ENCODE measurements at regions not wholly inside any gene's neighbourhood (a gene's known extent, or its start where the extent isn't known, plus 50 kb on each side); places are given as distances from the start of the nearest gene placed in this dataset.

DNA sequence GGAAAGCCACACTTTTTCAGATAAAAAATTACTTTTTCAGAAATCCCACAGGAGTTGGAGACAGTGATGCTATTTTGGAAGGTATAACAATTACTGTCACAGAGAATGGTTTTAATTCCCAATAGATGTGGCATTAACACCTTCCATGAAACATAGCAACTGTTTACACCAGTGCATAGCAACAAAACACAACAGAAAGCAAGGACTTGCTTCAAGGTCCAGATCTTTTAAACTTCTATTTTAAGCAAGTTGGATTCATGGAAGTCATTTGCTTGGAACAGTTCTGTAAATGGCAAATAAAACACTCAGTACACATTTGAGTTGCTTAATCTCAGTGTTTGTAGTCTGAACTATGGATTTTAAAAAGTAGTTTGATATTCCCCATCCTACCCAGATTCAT lies 385.9 kb upstream of the SPRY2 start:
- Histone ChIP-seq H3K9ac (ENCODE audit: low read depth, low read length) (no peak overlapping the region), H4K20me1 (ENCODE audit: insufficient read depth, low read length) (no peaks in the 10 kb centered on the region), H3K36me3 (ENCODE audit: control insufficient read depth, insufficient read depth, low read length) (no peaks in the 10 kb centered on the region), H2AFZ (replicated peaks; ENCODE audit: low read length, poor library complexity) (no peak overlapping the region), H4K91ac (ENCODE audit: insufficient read depth, low read depth, low read length) (no peak overlapping the region), H2BK120ac (ENCODE audit: low read depth, low read length) (no peak overlapping the region), H3K23ac (ENCODE audit: low read depth, low read length) (no peak overlapping the region), H3K4me3 (ENCODE audit: insufficient read depth, low read depth, low read length) (no peak overlapping the region), H3K79me1 (ENCODE audit: low read depth in 1 of 2, low read length in 2 of 2) (no peaks in the 10 kb centered on the region), H3K18ac (ENCODE audit: low read depth, low read length) (no peak overlapping the region), H3K4me2 (ENCODE audit: low read depth, low read length) (no peak overlapping the region), H2BK15ac (ENCODE audit: low read depth, low read length) (no peak overlapping the region), H2AK9ac (replicated peaks; ENCODE audit: low read depth, low read length, poor library complexity) (no peak overlapping the region), H2BK5ac (ENCODE audit: low read depth, low read length, poor library complexity, severe bottlenecking) (no peak overlapping the region), H3K9me3 (ENCODE audit: control insufficient read depth, insufficient read depth, low read length) (peaks cover 11% of the 10 kb centered on the region), H4K5ac (ENCODE audit: low read depth, low read length) (no peak overlapping the region), H2AK5ac (ENCODE audit: low read depth, low read length) (no peak overlapping the region), H3K27ac (ENCODE audit: insufficient read depth, low read length) (no peak overlapping the region), H4K8ac (ENCODE audit: low read depth in 2 of 2, low read length in 2 of 2) (no peak overlapping the region), H3K14ac (replicated peaks; ENCODE audit: low read depth, low read length) (no peak overlapping the region), H3K27me3 (ENCODE audit: control insufficient read depth, insufficient read depth, low read length) (no peaks in the 10 kb centered on the region), H3K56ac (ENCODE audit: extremely low read depth, insufficient read depth, low read length) (no peak overlapping the region), H2BK20ac (ENCODE audit: low read depth, low read length) (no peak overlapping the region), H3K9me1 (ENCODE audit: insufficient read depth, low read length) (no peaks in the 10 kb centered on the region), H3K4me1 (ENCODE audit: control insufficient read depth, insufficient read depth, low read length) (no peaks in the 10 kb centered on the region), H3K4ac (ENCODE audit: low read depth, low read length) (no peak overlapping the region)
- no peak for DNase-seq
- in situ Hi-C loops (cut with MboI; ENCODE audit: low sequenced_read_pairs) (no loop called here), intact Hi-C loops (cut with micrococcal nuclease) (no loop called here), dilution Hi-C loops (cut with HindIII; ENCODE audit: low sequenced_read_pairs, unreplicated experiment) (no loop called here)
- TF ChIP-seq RFX5 (IDR thresholded peaks at IDR 0.05; ENCODE audit: low read depth, low read length) (no peak), SMC3 (IDR thresholded peaks at IDR 0.05; ENCODE audit: low read depth, low read length) (no peak), NFE2L2 (IDR thresholded peaks at IDR 0.05; ENCODE audit: low read depth, low read length) (no peak), MAFK (IDR thresholded peaks at IDR 0.05; ENCODE audit: low read depth, low read length) (no peak), MAZ (IDR thresholded peaks at IDR 0.05; ENCODE audit: borderline replicate concordance, low read depth, low read length) (no peak), MXI1 (IDR thresholded peaks at IDR 0.05; ENCODE audit: borderline replicate concordance, low read depth, low read length) (no peak), CEBPB (IDR thresholded peaks at IDR 0.05; ENCODE audit: low read depth, low read length) (no peak), RAD21 (IDR thresholded peaks at IDR 0.05; ENCODE audit: low read length) (no peak), POLR2A (IDR thresholded peaks at IDR 0.05; ENCODE audit: low read depth, low read length) (no peak), FOS (IDR thresholded peaks at IDR 0.05; ENCODE audit: low read depth, low read length) (no peak)
- TF ChIP-seq, protein P1, sequence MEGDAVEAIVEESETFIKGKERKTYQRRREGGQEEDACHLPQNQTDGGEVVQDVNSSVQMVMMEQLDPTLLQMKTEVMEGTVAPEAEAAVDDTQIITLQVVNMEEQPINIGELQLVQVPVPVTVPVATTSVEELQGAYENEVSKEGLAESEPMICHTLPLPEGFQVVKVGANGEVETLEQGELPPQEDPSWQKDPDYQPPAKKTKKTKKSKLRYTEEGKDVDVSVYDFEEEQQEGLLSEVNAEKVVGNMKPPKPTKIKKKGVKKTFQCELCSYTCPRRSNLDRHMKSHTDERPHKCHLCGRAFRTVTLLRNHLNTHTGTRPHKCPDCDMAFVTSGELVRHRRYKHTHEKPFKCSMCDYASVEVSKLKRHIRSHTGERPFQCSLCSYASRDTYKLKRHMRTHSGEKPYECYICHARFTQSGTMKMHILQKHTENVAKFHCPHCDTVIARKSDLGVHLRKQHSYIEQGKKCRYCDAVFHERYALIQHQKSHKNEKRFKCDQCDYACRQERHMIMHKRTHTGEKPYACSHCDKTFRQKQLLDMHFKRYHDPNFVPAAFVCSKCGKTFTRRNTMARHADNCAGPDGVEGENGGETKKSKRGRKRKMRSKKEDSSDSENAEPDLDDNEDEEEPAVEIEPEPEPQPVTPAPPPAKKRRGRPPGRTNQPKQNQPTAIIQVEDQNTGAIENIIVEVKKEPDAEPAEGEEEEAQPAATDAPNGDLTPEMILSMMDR (conservative IDR thresholded peaks at IDR 0.05; ENCODE audit: low read depth, low read length): no peak
- TF ChIP-seq, protein P2, sequence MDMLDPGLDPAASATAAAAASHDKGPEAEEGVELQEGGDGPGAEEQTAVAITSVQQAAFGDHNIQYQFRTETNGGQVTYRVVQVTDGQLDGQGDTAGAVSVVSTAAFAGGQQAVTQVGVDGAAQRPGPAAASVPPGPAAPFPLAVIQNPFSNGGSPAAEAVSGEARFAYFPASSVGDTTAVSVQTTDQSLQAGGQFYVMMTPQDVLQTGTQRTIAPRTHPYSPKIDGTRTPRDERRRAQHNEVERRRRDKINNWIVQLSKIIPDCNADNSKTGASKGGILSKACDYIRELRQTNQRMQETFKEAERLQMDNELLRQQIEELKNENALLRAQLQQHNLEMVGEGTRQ (IDR thresholded peaks at IDR 0.05; ENCODE audit: low read depth, low read length): no peak
- TF ChIP-seq, protein P3, sequence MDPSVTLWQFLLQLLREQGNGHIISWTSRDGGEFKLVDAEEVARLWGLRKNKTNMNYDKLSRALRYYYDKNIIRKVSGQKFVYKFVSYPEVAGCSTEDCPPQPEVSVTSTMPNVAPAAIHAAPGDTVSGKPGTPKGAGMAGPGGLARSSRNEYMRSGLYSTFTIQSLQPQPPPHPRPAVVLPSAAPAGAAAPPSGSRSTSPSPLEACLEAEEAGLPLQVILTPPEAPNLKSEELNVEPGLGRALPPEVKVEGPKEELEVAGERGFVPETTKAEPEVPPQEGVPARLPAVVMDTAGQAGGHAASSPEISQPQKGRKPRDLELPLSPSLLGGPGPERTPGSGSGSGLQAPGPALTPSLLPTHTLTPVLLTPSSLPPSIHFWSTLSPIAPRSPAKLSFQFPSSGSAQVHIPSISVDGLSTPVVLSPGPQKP (IDR thresholded peaks at IDR 0.05; ENCODE audit: borderline replicate concordance, low read depth, low read length): no peak
- ChIA-PET CTCF (no interaction called here), POLR2A (ENCODE audit: unreplicated experiment) (no interaction called here)
- no peak for ATAC-seq (ENCODE audit: low read depth)
- BruUV-seq (replicated peaks): no TSS peak

Measured in IMR-90 (cell line).